K562 (cell line): ENCODE measurements at regions not wholly inside any gene's neighbourhood (a gene's known extent, or its start where the extent isn't known, plus 50 kb on each side); places are given as distances from the start of the nearest gene placed in this dataset.

Source experiments
- ATAC-seq: fragments of 200-7000 bp; cut with Tn5 transposase; 3 replicates; pipeline ENCODE4 v1.9.1; 2020; ENCODE audit warnings: moderate library complexity
- BruUV-seq: library from RNA; stranded (reverse); fragments of 400-500 nt; replicated peaks from 2 replicates; lab custom pipeline; 2021; lab: Mats Ljungman, UMichigan
- CTCF ChIA-PET: fragments of 300-600 bp; formaldehyde crosslinking; extraction: SDS; loops from one replicate; lab custom pipeline; 2021; ENCODE audit warnings: low intra/inter-chr PET ratio; lab: Yijun Ruan, JAX
- POLR2A ChIA-PET: fragments of 300-600, 350-650 bp; sonication (Branson Sonifier 250); formaldehyde crosslinking; extraction: SDS; loops from one replicate; lab custom pipeline; 2021; ENCODE audit warnings: antibody characterized with exemption, inconsistent platforms; lab: Yijun Ruan, JAX
- DNase-seq, 4 experiments: peaks; one replicate each; pipeline versions ENCODE4 v3.0.0 to v3.0.0-alpha.2; 2011 to 2018; ENCODE audit warnings: low spot score in 3 of 4, mixed read lengths in 3 of 4; ENCODE audit errors: extremely low read depth in 1 of 4
- FAIRE-seq: peaks from 2 replicates; lab custom pipeline; 2011; peaks lifted over from hg19 to GRCh38; lab: Jason Lieb, UNC
- H2AFZ ChIP-seq: 2 replicates; pipeline ENCODE4 v1.6.0; 2011; ENCODE audit warnings: low read depth, low read length, control low read depth, inconsistent platforms
- H3K27ac ChIP-seq: fragments of 200-600 bp; 3 replicates; pipeline ENCODE4 v1.8.0; 2011; ENCODE audit warnings: low read depth, mild to moderate bottlenecking, control low read depth, inconsistent platforms, low read length, moderate library complexity, mixed read lengths; ENCODE audit errors: extremely low read depth
- H3K27me3 ChIP-seq, 2 experiments: fragments of 300-600 bp in 1 of 2; 2 replicates in 1 of 2; 3 replicates in 1 of 2; pipeline versions ENCODE4 v1.6.0 to v1.8.0; 2011; ENCODE audit warnings: inconsistent platforms in 2 of 2, low read length in 2 of 2, mild to moderate bottlenecking in 1 of 2, mixed read lengths in 1 of 2, moderate library complexity in 1 of 2; ENCODE audit not compliant: control insufficient read depth in 2 of 2, insufficient read depth in 2 of 2
- H3K36me3 ChIP-seq: fragments of 300-600 bp; 3 replicates; pipeline ENCODE4 v1.8.0; 2011; ENCODE audit warnings: mild to moderate bottlenecking, low read length, inconsistent platforms; ENCODE audit not compliant: control insufficient read depth, insufficient read depth
- H3K4me1 ChIP-seq, 2 experiments: fragments of 200-600 bp in 1 of 2; replicated peaks in 1 of 2; 2 replicates in 1 of 2; 3 replicates in 1 of 2; pipeline versions ENCODE4 v1.5.1 to v1.8.0; 2011; ENCODE audit warnings: inconsistent platforms in 2 of 2, low read length in 2 of 2, mild to moderate bottlenecking in 1 of 2, mixed read lengths in 1 of 2, moderate library complexity in 1 of 2; ENCODE audit not compliant: control insufficient read depth in 2 of 2, insufficient read depth in 2 of 2
- H3K4me2 ChIP-seq: 2 replicates; pipeline ENCODE4 v1.6.1; 2011; ENCODE audit warnings: low read length, control low read depth, inconsistent platforms, mixed read lengths; ENCODE audit not compliant: insufficient read depth
- H3K4me3 ChIP-seq: fragments of 200-600 bp; sonication (generic), shearing (Covaris generic); 2 replicates; pipeline ENCODE4 v1.5.1; 2016; ENCODE audit warnings: control low read depth, inconsistent platforms
- H3K79me2 ChIP-seq: fragments of 200-600 bp; 3 replicates; pipeline ENCODE4 v1.8.0; 2011; ENCODE audit warnings: low read length, inconsistent platforms; ENCODE audit not compliant: control insufficient read depth, insufficient read depth
- H3K9ac ChIP-seq, 2 experiments: 2 replicates each; pipeline versions ENCODE4 v1.6.0 to v1.6.1; 2011; ENCODE audit warnings: low read depth in 2 of 2, low read length in 2 of 2, control low read depth in 1 of 2, inconsistent platforms in 1 of 2, mild to moderate bottlenecking in 1 of 2, mixed read lengths in 1 of 2; ENCODE audit not compliant: insufficient read depth in 1 of 2
- H3K9me1 ChIP-seq: one replicate; pipeline ENCODE4 v1.6.0; 2011; ENCODE audit warnings: inconsistent platforms, mild to moderate bottlenecking, low read length, moderate library complexity; ENCODE audit not compliant: control insufficient read depth, insufficient read depth
- H3K9me3 ChIP-seq: replicated peaks from 2 replicates; pipeline ENCODE4 v1.5.1; 2011; ENCODE audit warnings: low read depth, low read length, inconsistent platforms; ENCODE audit not compliant: control insufficient read depth, insufficient read depth
- H4K20me1 ChIP-seq: replicated peaks from 2 replicates; pipeline ENCODE4 v1.6.1; 2011; ENCODE audit warnings: low read length, inconsistent platforms, mixed read lengths; ENCODE audit not compliant: control insufficient read depth, insufficient read depth
- C11orf30 ChIP-seq: fragments of 450-650 bp; IDR thresholded peaks from 2 replicates; pipeline ENCODE4 v1.6.1; 2016; ENCODE audit warnings: low read depth, mild to moderate bottlenecking
- CREB5 ChIP-seq: fragments of 250-450 bp; sonication (Bioruptor Pico); IDR thresholded peaks from 2 replicates; pipeline ENCODE4 v1.5.0; 2020; ENCODE audit warnings: mild to moderate bottlenecking
- ETV1 ChIP-seq: fragments of 450-650 bp; conservative IDR thresholded peaks from 2 replicates; pipeline ENCODE4 v1.6.1; 2016; ENCODE audit warnings: missing genetic modification characterization, control low read depth, low read depth, missing compliant biosample characterization
- FOXP4 ChIP-seq: sonication (generic); formaldehyde crosslinking; IDR thresholded peaks from 2 replicates; pipeline ENCODE4 v1.8.0; 2022; ENCODE audit warnings: mild to moderate bottlenecking, missing genetic modification reagents, borderline replicate concordance
- GTF3C2 ChIP-seq: IDR thresholded peaks from 3 replicates; pipeline ENCODE4 v1.6.1; 2011; ENCODE audit warnings: borderline replicate concordance, mild to moderate bottlenecking, moderate library complexity; ENCODE audit not compliant: insufficient read length; ENCODE audit errors: extremely low read depth
- NCOR1 ChIP-seq: fragments of 450-650 bp; IDR thresholded peaks from 2 replicates; pipeline ENCODE4 v1.6.1; 2016; ENCODE audit warnings: mild to moderate bottlenecking, moderate library complexity
- PYGO2 ChIP-seq: fragments of 450-650 bp; IDR thresholded peaks from 2 replicates; pipeline ENCODE4 v1.6.1; 2016; ENCODE audit warnings: mild to moderate bottlenecking, missing genetic modification characterization, moderate library complexity, missing compliant biosample characterization
- RBM34 ChIP-seq: fragments of 200-400 bp; formaldehyde crosslinking; IDR thresholded peaks from 2 replicates; pipeline ENCODE4 v1.6.1; 2018; ENCODE audit warnings: low read length, borderline replicate concordance; ENCODE audit not compliant: insufficient read depth
- RNF219 ChIP-seq: fragments of 250-450 bp; sonication (Bioruptor Pico); IDR thresholded peaks from 2 replicates; pipeline ENCODE4 v1.5.0; 2022; ENCODE audit warnings: mild to moderate bottlenecking
- ZNF561 ChIP-seq: fragments of 450-650 bp; formaldehyde crosslinking; conservative IDR thresholded peaks from 2 replicates; pipeline ENCODE4 v1.4.0; 2020; ENCODE audit warnings: mild to moderate bottlenecking, moderate library complexity
- ZNF57 ChIP-seq: fragments of 450-650 bp; formaldehyde crosslinking; IDR thresholded peaks from 2 replicates; pipeline ENCODE4 v1.4.0; 2020; ENCODE audit warnings: mild to moderate bottlenecking, moderate library complexity
- WGBS: fragments of 100-300 bp; shearing (Covaris generic); methylation state at CpG from one replicate; pipeline ENCODE4 v1.1.6; 2016; ENCODE audit warnings: low coverage, mixed read lengths; ENCODE audit not compliant: insufficient coverage; ENCODE audit errors: missing lambda C conversion rate; 5-methylcytosine and 5-hydroxymethylcytosine counted together
- in situ Hi-C: fragments of 300-500 bp; cut with MboI; formaldehyde crosslinking; loops from 4 replicates; pipeline ENCODE4 v1.15.0; 2018; ENCODE audit warnings: inconsistent platforms, mixed read lengths
- intact Hi-C: fragments of 100-400 bp; cut with micrococcal nuclease; formaldehyde crosslinking; loops from 2 replicates; pipeline ENCODE4 v1.14.2; 2022

- TF ChIP-seq RBM34 (no peak), C11orf30 (peak; percentile 29; the same call in 1 of the 2 replicates), PYGO2 (tag) (no peak), ZNF57 (CRISPR knock-in tag) (no peak)
Measured at GRCh38 chr2:242043538-242044312, 174.2 kb downstream of the RTP5 start (continued).

GRCh38 chr2:242044313-242044590 lies 174.7 kb downstream of the RTP5 start:
- ChIA-PET CTCF (no interaction called here), POLR2A (no interaction called here)
- Histone ChIP-seq H3K4me2 (no peak overlapping the region), H3K9ac (no peak overlapping the region), H3K27me3 (peaks cover 0 to 15% of the 10 kb centered on the region in 2 experiments; a peak in 2 of 5 replicates), H3K9me3 (0 out of 2 replicates have a peak, but pooled peaks cover 1% of the 10 kb centered on the region), H2AFZ (no peak overlapping the region), H3K9me1 (no peaks in the 10 kb centered on the region), H3K27ac (no peak overlapping the region), H3K4me1 (peaks cover 0 to 6% of the 10 kb centered on the region in 2 experiments; a peak in 2 of 5 replicates), H4K20me1 (no peaks in the 10 kb centered on the region), H3K36me3 (no peaks in the 10 kb centered on the region), H3K79me2 (no peaks in the 10 kb centered on the region), H3K4me3 (no peak overlapping the region)
- DNase-seq (no peak), ATAC-seq (no peak), FAIRE-seq (no peak)
- BruUV-seq: no TSS peak
- intact Hi-C loops (no loop called here), in situ Hi-C loops (no loop called here)
- 0% methylated on average over 4 of the region's 4 CpGs for WGBS
- TF ChIP-seq RNF219 (CRISPR knock-in tag) (no peak), CREB5 (CRISPR knock-in tag) (no peak), ETV1 (tag) (no peak), FOXP4 (CRISPR knock-in tag) (no peak), ZNF561 (CRISPR knock-in tag) (no peak), NCOR1 (no peak), GTF3C2 (no peak)
